ENCODE measurements at regions not wholly inside any gene's neighbourhood (a gene's known extent, or its start where the extent isn't known, plus 50 kb on each side); places are given as distances from the start of the nearest gene placed in this dataset.

DNA sequence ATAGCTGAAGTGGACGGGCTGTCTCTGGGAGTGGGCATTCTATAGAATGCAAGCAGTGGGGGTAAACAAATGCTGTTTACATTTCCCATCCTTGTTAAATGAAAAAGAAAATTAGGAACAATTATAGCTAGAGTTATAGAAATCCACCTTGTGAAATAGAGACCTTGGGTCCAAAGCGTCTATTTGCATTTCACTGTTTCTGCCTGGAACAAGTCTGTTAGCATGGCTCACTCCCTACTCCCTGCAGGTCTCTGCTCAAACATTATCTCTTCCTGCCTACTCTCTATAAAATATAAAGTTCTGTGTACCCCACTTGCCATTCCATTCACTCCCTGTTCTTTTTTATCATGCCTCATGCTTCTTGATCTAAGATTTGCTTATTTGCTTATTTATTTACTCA, 975.7 kb upstream of the WWC1 start:
- Histone ChIP-seq H3K4me1 (ENCODE audit: control insufficient read depth, insufficient read depth, low read length) (no peaks in the 10 kb centered on the region), H3K4me2 (ENCODE audit: control insufficient read depth, insufficient read depth) (no peak overlapping the region), H2AFZ (ENCODE audit: control insufficient read depth, low read depth, low read length) (no peak overlapping the region), H3K9ac (ENCODE audit: control insufficient read depth, insufficient read depth, low read length) (no peak overlapping the region), H3K27me3 (replicated peaks in 1 of 2; ENCODE audit: control insufficient read depth in 2 of 2, insufficient read depth in 2 of 2, low read length in 1 of 2) (no peaks in the 10 kb centered on the region), H3K36me3 (ENCODE audit: control insufficient read depth in 2 of 2, insufficient read depth in 2 of 2, low read length in 1 of 2) (no peaks in the 10 kb centered on the region), H3K27ac (ENCODE audit: control insufficient read depth, insufficient read depth) (no peak overlapping the region), H3K79me2 (ENCODE audit: control insufficient read depth, insufficient read depth, low read length) (no peaks in the 10 kb centered on the region), H3K9me3 (replicated peaks; ENCODE audit: control insufficient read depth, insufficient read depth, low read length) (no peaks in the 10 kb centered on the region), H3K4me3 (no peak overlapping the region), H4K20me1 (ENCODE audit: control insufficient read depth, insufficient read depth) (no peaks in the 10 kb centered on the region)
- SMC1A ChIA-PET (ENCODE audit: uncharacterized antibody, unreplicated experiment), result no interaction called here
- in situ Hi-C loops (cut with MboI), result no loop called here
- CTCF ChIA-PET, result no interaction called here
- POLR2A ChIA-PET, result no interaction called here
- intact Hi-C loops (cut with micrococcal nuclease; ENCODE audit: unreplicated experiment), result no loop called here
- ATAC-seq (no peak), DNase-seq (ENCODE audit: low read depth, low spot score) (no peak), FAIRE-seq (no peak)
- no peak for TF ChIP-seq MYB (IDR thresholded peaks at IDR 0.05; ENCODE audit: borderline replicate concordance, low read depth, low read length)
- TF ChIP-seq TAF1 (IDR thresholded peaks at IDR 0.05; ENCODE audit: borderline replicate concordance, low read depth, low read length), result no peak
- no peak for TF ChIP-seq IKZF2 (IDR thresholded peaks at IDR 0.05)
- TF ChIP-seq, protein P1, sequence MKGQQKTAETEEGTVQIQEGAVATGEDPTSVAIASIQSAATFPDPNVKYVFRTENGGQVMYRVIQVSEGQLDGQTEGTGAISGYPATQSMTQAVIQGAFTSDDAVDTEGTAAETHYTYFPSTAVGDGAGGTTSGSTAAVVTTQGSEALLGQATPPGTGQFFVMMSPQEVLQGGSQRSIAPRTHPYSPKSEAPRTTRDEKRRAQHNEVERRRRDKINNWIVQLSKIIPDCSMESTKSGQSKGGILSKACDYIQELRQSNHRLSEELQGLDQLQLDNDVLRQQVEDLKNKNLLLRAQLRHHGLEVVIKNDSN (IDR thresholded peaks at IDR 0.05; ENCODE audit: borderline replicate concordance, extremely low read length, insufficient read depth, low read depth, low read length), result no peak
- no peak for TF ChIP-seq BMI1 (IDR thresholded peaks at IDR 0.05; ENCODE audit: borderline replicate concordance)
- no peak for TF ChIP-seq EP300 (IDR thresholded peaks at IDR 0.05; ENCODE audit: borderline replicate concordance in 1 of 2, control insufficient read depth in 1 of 2, low read depth in 2 of 2, low read length in 2 of 2)
- TF ChIP-seq SUPT20H (IDR thresholded peaks at IDR 0.05; ENCODE audit: borderline replicate concordance, control insufficient read depth, low read depth, low read length), result no peak
- no peak for TF ChIP-seq RFX5 (IDR thresholded peaks at IDR 0.05; ENCODE audit: low read depth, low read length)
- TF ChIP-seq ATF7 (IDR thresholded peaks at IDR 0.05; ENCODE audit: low read depth), result no peak
- TF ChIP-seq, protein P2, sequence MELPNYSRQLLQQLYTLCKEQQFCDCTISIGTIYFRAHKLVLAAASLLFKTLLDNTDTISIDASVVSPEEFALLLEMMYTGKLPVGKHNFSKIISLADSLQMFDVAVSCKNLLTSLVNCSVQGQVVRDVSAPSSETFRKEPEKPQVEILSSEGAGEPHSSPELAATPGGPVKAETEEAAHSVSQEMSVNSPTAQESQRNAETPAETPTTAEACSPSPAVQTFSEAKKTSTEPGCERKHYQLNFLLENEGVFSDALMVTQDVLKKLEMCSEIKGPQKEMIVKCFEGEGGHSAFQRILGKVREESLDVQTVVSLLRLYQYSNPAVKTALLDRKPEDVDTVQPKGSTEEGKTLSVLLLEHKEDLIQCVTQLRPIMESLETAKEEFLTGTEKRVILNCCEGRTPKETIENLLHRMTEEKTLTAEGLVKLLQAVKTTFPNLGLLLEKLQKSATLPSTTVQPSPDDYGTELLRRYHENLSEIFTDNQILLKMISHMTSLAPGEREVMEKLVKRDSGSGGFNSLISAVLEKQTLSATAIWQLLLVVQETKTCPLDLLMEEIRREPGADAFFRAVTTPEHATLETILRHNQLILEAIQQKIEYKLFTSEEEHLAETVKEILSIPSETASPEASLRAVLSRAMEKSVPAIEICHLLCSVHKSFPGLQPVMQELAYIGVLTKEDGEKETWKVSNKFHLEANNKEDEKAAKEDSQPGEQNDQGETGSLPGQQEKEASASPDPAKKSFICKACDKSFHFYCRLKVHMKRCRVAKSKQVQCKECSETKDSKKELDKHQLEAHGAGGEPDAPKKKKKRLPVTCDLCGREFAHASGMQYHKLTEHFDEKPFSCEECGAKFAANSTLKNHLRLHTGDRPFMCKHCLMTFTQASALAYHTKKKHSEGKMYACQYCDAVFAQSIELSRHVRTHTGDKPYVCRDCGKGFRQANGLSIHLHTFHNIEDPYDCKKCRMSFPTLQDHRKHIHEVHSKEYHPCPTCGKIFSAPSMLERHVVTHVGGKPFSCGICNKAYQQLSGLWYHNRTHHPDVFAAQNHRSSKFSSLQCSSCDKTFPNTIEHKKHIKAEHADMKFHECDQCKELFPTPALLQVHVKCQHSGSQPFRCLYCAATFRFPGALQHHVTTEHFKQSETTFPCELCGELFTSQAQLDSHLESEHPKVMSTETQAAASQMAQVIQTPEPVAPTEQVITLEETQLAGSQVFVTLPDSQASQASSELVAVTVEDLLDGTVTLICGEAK (IDR thresholded peaks at IDR 0.05; ENCODE audit: borderline replicate concordance), result no peak
- no peak for TF ChIP-seq ETV6 (conservative IDR thresholded peaks at IDR 0.05 in 1 of 2, IDR thresholded peaks at IDR 0.05 in 1 of 2; ENCODE audit: borderline replicate concordance in 1 of 2, low read depth in 1 of 2)
- TF ChIP-seq POU2F2 (IDR thresholded peaks at IDR 0.05; ENCODE audit: borderline replicate concordance, low read depth, low read length), result no peak
- TF ChIP-seq TCF12 (IDR thresholded peaks at IDR 0.05; ENCODE audit: low read depth, low read length), result no peak
- TF ChIP-seq NRF1 (conservative IDR thresholded peaks at IDR 0.05; ENCODE audit: low read depth, low read length), result no peak
- TF ChIP-seq, protein P3, sequence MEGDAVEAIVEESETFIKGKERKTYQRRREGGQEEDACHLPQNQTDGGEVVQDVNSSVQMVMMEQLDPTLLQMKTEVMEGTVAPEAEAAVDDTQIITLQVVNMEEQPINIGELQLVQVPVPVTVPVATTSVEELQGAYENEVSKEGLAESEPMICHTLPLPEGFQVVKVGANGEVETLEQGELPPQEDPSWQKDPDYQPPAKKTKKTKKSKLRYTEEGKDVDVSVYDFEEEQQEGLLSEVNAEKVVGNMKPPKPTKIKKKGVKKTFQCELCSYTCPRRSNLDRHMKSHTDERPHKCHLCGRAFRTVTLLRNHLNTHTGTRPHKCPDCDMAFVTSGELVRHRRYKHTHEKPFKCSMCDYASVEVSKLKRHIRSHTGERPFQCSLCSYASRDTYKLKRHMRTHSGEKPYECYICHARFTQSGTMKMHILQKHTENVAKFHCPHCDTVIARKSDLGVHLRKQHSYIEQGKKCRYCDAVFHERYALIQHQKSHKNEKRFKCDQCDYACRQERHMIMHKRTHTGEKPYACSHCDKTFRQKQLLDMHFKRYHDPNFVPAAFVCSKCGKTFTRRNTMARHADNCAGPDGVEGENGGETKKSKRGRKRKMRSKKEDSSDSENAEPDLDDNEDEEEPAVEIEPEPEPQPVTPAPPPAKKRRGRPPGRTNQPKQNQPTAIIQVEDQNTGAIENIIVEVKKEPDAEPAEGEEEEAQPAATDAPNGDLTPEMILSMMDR (IDR thresholded peaks at IDR 0.05 in 2 of 3, conservative IDR thresholded peaks at IDR 0.05 in 1 of 3; ENCODE audit: control insufficient read depth in 2 of 3, extremely low read depth in 1 of 3, insufficient read depth in 1 of 3, low read depth in 3 of 3, low read length in 3 of 3), result no peak
- TF ChIP-seq SIN3A (IDR thresholded peaks at IDR 0.05; ENCODE audit: low read depth, low read length), result no peak
- no peak for TF ChIP-seq PAX8 (IDR thresholded peaks at IDR 0.05)
- no peak for TF ChIP-seq PML (IDR thresholded peaks at IDR 0.05; ENCODE audit: low read length)
- WGBS (ENCODE audit: insufficient coverage, insufficient replicate concordance, low lambda C conversion rate, missing lambda C conversion rate), result 33% methylated on average over 2 of the region's 2 CpGs
- no TSS peak for BruUV-seq (replicated peaks)
- RAD21 ChIA-PET (ENCODE audit: unreplicated experiment), result no interaction called here

Measured in GM12878 (cell line).